ENCODE measurements at regions not wholly inside any gene's neighbourhood (a gene's known extent, or its start where the extent isn't known, plus 50 kb on each side); places are given as distances from the start of the nearest gene placed in this dataset.
"Not testable (repeated sequence)": the region's sequence is repeated elsewhere in the genome, so short reads cannot be mapped to it uniquely, and the experiment has no call there.

- DNase-seq (ENCODE audit: low read depth): no peak
Measured at GRCh38 chr1:58062635-58063034, 483.9 kb downstream of the OMA1 start.

- DNase-seq (ENCODE audit: low read depth): no peak
Measured at GRCh38 chr1:58060559-58061170, 485.9 kb downstream of the OMA1 start.

GRCh38 chr1:58059789-58060188, 486.7 kb downstream of the OMA1 start:
- DNase-seq (ENCODE audit: low read depth): no peak

GRCh38 chr1:58058323-58058722, 488.2 kb downstream of the OMA1 start:
- no peak for DNase-seq (ENCODE audit: low read depth)

- no peak for DNase-seq (ENCODE audit: low read depth)
Measured at GRCh38 chr1:58057826-58058225, 488.7 kb downstream of the OMA1 start.

GRCh38 chr1:58051187-58051586, 495.3 kb downstream of the OMA1 start:
- DNase-seq (ENCODE audit: low read depth): not testable (repeated sequence)

- DNase-seq (ENCODE audit: low read depth): no peak
Measured at GRCh38 chr1:58047265-58047858, 499.2 kb downstream of the OMA1 start.

GRCh38 chr1:58045094-58045705, 501.3 kb downstream of the OMA1 start:
- DNase-seq (ENCODE audit: low read depth): no peak

GRCh38 chr1:58041621-58042020, 504.9 kb downstream of the OMA1 start:
- no peak for DNase-seq (ENCODE audit: low read depth)

GRCh38 chr1:58038574-58038973, 508.0 kb downstream of the OMA1 start:
- DNase-seq (ENCODE audit: low read depth): no peak

GRCh38 chr1:58035523-58035922, 511.0 kb downstream of the OMA1 start:
- no peak for DNase-seq (ENCODE audit: low read depth)

GRCh38 chr1:58033311-58033710, 513.2 kb downstream of the OMA1 start:
- no peak for DNase-seq (ENCODE audit: low read depth)

GRCh38 chr1:58032611-58033073, 513.9 kb downstream of the OMA1 start:
- DNase-seq (ENCODE audit: low read depth): no peak

- no peak for DNase-seq (ENCODE audit: low read depth)
Measured at GRCh38 chr1:58031416-58031815, 515.1 kb downstream of the OMA1 start.

GRCh38 chr1:58030456-58030855, 516.1 kb downstream of the OMA1 start:
- DNase-seq (ENCODE audit: low read depth): no peak

GRCh38 chr1:58017641-58018040, 528.9 kb downstream of the OMA1 start:
- DNase-seq (ENCODE audit: low read depth): no peak

GRCh38 chr1:58013237-58013636, 533.3 kb downstream of the OMA1 start:
- DNase-seq (ENCODE audit: low read depth): no peak

GRCh38 chr1:58011978-58012377, 534.5 kb downstream of the OMA1 start:
- no peak for DNase-seq (ENCODE audit: low read depth)

GRCh38 chr1:58006421-58007046, 540.0 kb downstream of the OMA1 start:
- no peak for DNase-seq (ENCODE audit: low read depth)

- no peak for DNase-seq (ENCODE audit: low read depth)
Measured at GRCh38 chr1:58005212-58005611, 541.3 kb downstream of the OMA1 start.

- no peak for DNase-seq (ENCODE audit: low read depth)
Measured at GRCh38 chr1:58003988-58004387, 542.5 kb downstream of the OMA1 start.

- no peak for DNase-seq (ENCODE audit: low read depth)
Measured at GRCh38 chr1:58003059-58003458, 543.5 kb downstream of the OMA1 start.

GRCh38 chr1:58000821-58001220, 545.7 kb downstream of the OMA1 start:
- no peak for DNase-seq (ENCODE audit: low read depth)

All from stromal cell of bone marrow (primary cell).